Left lobe of liver (tissue), 2 donors: ENCODE measurements at regions not wholly inside any gene's neighbourhood (a gene's known extent, or its start where the extent isn't known, plus 50 kb on each side); places are given as distances from the start of the nearest gene placed in this dataset.

ENCODE experiments used
- ATAC-seq: fragments of 200-7000 bp; cut with Tn5 transposase; one replicate; pipeline ENCODE4 v1.9.1; 2020; ENCODE audit warnings: mild to moderate bottlenecking, moderate library complexity
- DNase-seq: peaks from one replicate; pipeline ENCODE4 v3.0.0-alpha.2; 2020; ENCODE audit warnings: low spot score
- donor health status: DM: no; HTN: no; CAD: no; lungs with moderate emphysema.
- donor health status: DM: no; HTN: yes; CAD: no.

DNA sequence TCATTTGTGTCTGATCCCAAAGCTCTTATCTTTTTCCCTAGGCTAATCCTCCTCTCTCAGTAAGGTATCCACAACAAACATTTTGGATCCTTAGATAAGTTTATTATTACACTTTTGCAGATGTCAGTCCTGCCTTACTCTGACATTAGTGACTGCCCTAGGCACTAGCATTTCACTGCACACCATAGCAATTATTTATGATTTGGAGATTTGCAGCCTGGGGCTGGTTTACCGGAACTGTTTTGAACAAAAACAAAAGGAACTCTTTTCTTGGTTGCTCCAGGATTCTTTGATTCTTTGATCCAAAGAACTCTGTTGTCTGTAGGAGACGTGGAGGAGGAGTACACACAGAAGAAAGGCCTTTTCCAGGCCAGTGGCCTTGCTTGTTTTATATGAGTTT, 80.4 kb downstream of the EDNRB start:
- DNase-seq (no peak), ATAC-seq (no peak)

DNA sequence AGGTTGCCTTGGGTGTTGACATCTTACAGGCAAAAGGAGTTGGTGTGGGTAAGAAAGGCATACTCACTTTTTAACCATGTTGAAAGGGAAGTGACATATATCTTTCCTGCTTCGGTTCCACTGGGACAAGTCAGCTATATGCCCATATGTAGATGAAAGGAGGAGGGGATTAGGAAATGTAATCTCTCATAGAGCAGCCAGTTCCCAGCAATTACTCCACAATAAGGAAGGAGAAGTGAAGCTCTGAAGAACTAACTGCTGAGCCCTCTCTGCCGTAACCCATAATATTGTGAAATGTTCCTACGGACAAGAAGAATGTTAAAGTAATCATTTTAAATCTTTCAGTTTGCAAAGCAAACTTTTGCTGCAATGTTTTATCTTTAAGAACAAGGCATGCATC, 82.2 kb downstream of the EDNRB start:
- peak; percentile 15 for ATAC-seq
- DNase-seq: no peak

DNA sequence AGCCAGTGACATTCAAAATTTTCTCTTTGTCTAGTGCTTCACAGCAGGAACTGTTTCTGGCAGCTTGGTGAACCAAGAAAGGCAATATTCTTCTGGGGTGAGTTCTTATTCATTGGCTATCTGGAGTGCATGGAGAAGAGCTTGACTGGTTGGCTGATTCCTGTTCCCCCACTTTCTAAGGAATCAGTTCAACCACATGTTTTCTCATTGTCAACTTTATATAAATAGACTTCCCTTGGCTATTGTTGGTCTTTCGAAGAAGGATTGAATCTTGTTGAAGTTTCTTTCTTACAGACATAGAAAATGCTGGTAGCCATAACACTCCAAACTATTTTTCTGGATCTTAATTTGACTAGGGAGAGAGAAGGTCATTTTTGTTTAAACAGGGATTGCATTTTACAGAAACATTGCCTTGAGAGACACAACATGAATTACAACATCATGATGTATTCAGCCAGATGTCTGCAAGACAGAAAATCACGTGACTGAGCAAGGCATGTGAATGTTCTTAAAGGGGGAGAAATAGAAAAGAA, 85.2 kb downstream of the EDNRB start:
- DNase-seq (no peak), ATAC-seq (no peak)

DNA sequence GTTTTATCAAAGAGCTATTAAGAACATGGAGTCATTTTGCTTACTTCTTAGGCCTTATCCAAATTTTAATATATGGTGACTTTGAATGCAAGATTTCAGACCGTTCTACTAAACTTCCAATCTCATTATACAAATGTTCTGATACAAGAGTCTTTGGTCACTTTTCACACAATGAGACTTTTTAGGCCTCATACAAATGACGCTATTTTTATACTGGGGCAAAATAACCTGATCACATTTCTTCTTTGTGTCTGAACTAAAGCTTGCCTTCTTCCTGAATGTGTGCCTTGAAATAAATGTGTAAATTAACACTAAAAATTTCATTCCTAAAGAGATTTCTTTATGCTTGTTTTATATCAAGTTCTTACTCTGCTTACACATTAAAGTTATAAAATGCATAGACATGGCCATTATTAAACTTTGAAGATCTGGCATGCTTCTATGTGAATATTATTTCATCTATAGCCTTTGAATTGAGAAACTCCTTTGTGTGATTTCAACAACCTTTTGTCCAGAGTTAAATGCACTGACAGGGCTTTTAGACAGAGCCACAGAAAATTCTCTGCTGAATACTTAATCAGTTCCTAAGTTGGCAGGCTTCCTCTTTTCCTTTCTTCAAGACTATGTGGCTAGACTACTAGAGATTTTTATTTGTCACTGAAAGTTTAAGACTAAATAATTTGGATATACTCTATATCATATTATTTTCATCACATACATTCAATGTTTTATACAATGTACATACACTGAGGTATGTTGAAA, 86.1 kb downstream of the EDNRB start:
- ATAC-seq (no peak), DNase-seq (no peak)

DNA sequence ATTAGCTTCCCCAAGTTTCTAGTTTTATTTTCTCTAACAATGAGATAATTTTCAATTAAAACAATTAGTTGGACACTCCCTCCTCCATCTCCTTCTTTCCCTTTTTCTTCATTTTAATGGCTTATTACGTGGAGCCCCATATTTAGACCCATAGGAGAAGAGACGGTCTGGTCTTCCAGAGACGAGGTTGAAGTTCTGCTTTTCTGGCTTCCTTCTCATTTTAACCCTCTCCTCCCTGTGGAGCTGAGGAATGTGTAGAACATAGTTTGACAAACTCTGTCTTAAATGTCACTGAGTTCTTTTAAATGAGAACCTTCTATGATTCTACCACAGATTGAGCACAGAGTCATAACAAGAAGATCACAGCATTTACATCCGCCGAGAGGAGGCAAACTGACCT, 86.8 kb downstream of the EDNRB start:
- DNase-seq (no peak), ATAC-seq (no peak)

DNA sequence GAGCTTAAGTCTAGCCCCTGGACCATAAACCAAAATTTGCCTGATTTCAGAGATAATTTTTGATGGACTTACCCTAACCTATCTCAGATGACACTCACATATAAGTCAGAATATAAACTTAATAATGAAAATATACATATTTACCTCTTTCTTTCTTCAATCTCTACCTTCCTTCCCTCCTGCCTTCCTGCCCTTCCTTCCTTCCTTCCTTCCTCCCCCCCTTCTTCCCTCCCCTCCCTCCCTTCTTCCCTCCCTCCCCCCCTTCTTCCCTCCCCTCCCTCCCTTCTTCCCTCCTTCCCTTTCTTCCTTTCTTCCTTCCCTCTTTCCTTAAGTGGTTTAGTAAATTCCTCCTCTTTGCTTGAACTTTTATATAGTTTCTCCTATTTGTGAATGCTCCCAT, 88.7 kb downstream of the EDNRB start:
- no peak for ATAC-seq
- DNase-seq: no peak

DNA sequence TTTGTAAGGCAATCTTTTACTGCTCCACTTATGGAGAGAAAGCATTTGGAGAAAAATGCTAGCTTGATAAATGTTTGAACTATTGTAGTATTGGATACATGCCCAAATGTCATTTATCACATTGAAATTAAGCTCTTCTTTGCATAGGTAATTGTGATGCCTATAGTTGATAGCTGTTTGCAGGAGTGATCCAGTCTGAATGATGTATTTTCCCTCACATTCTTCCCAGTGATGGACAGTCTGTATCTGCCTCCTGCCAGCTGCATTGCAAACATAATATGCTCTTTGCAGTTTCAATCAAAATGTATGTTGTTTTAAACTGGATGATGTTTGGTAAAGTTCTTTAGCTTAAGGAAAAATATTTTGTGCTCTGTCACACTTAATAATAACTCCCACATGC, 89.8 kb downstream of the EDNRB start:
- ATAC-seq: no peak
- no peak for DNase-seq

DNA sequence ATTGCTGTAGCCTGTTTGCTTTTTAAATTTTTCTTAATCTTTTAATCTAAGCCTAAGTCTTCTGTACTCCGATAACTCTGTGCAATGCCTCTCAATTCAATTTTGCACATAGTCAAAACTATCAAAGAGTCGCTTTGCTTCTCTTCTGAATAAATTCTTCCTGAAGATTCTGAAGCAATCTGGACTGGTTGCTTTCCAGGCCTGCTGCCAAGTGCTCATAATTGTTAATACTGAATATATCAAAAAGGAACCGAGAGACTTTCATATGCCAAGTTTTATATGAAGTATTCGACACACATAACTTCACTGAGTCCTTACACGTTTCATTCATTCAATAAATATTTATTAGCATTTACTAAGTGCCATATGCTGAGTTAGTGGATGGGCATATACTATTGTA, 91.3 kb downstream of the EDNRB start:
- no peak for DNase-seq
- ATAC-seq: no peak

DNA sequence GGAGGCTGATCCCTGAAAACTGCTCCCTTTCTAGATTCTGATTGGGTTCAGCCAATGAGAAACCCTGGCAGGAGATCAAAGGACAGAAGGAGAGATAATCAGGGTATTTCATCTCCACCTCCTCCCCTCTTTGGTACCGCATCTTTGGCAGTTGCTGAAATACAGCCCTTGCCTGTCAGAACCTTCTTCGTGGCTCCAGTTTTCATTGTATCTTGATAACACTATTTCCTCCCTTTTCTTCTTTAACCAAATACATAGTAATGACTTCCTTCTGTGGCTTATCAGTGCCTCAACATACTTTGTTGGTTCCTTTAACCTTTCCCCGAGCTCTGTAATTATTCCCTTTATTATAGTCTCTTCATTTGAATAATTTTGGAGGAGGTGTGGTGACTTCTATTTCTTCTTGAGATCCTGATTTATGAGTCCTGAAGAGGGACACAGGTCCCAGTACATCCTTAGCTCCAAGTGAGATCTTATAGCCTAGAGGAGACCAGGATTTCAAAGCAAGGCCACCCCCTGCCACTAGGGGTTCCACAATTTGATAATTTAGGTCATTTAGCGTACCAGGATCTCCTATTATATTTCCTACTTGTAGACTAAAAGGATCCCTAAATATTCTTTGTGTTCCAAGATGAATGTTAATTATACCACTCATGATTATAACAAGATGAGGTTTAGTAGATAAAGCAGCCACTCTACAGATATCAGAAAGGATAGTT, 98.0 kb downstream of the EDNRB start:
- no peak for DNase-seq
- ATAC-seq: no peak

DNA sequence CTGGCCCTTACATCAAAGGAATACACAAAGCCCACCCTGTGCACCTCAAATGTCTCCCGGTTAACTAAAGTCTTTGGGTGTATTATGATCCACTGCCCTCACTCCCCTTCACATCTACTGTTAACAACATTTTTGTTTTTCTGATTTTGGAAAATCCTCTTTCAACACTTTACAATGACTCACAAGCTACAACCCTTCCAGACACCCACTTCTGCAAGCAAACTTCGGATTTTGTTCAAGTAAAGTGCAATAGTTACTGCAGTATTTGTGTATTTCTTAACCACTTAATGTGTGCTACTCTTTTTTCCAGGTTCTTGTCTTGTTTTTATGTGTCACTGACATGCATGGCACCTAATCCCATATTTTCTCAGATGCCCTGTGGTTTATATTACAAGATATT, 101.1 kb downstream of the EDNRB start:
- DNase-seq (no peak), ATAC-seq (no peak)

DNA sequence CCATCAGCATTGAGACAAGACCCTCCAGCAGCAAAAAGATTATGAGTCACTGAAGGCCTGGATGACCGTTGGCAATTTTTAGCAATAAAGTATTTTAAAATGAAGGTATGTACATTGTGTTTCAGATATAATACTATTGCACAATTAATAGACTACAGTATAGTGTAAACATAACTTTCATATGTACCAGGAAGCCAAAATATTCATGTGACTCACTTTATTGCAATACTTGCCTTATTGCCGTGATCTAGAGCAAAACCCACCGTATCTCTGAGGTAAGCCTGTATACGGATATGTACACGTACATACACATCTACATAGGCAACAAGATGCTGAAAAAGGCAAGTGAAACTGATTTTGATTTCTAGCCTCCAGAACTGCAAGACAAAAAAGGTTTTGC, 103.3 kb downstream of the EDNRB start:
- ATAC-seq (no peak), DNase-seq (no peak)
